ENCODE measurements at regions not wholly inside any gene's neighbourhood (a gene's known extent, or its start where the extent isn't known, plus 50 kb on each side); places are given as distances from the start of the nearest gene placed in this dataset.

GRCh38 chr4:152033621-152034020 lies 272.8 kb upstream of the GATB start:
- TF ChIP-seq PPARA (CRISPR knock-in tag; IDR thresholded peaks at IDR 0.05; ENCODE audit: borderline replicate concordance) (no peak), TCF4 (CRISPR knock-in tag; IDR thresholded peaks at IDR 0.05; ENCODE audit: borderline replicate concordance) (no peak), ARNTL (CRISPR knock-in tag; IDR thresholded peaks at IDR 0.05; ENCODE audit: borderline replicate concordance, low read depth) (no peak), CSRNP3 (CRISPR knock-in tag; IDR thresholded peaks at IDR 0.05) (no peak), RARB (CRISPR knock-in tag; IDR thresholded peaks at IDR 0.05) (no peak)
